C4-2B (cell line): ENCODE measurements at regions not wholly inside any gene's neighbourhood (a gene's known extent, or its start where the extent isn't known, plus 50 kb on each side); places are given as distances from the start of the nearest gene placed in this dataset.
"Not testable (repeated sequence)": the region's sequence is repeated elsewhere in the genome, so short reads cannot be mapped to it uniquely, and the experiment has no call there.

ENCODE experiments used
- CTCF ChIP-seq: fragments of 450-650 bp; conservative IDR thresholded peaks from 2 replicates; pipeline ENCODE4 v1.5.1; 2017; ENCODE audit warnings: mild to moderate bottlenecking
- ZFX ChIP-seq: fragments of 450-650 bp; IDR thresholded peaks from 2 replicates; pipeline ENCODE4 v1.6.1; 2017

- not testable (repeated sequence) for TF ChIP-seq CTCF, ZFX
Observed at GRCh38 chr9:115818651-115819050, 334.9 kb upstream of the PAPPA start.
